Endothelial cell of umbilical vein (primary cell): ENCODE measurements at regions not wholly inside any gene's neighbourhood (a gene's known extent, or its start where the extent isn't known, plus 50 kb on each side); places are given as distances from the start of the nearest gene placed in this dataset.

Experiments
- CTCF ChIP-seq, 2 donors: IDR thresholded peaks; 1 replicate in 1 of 2; 2 replicates in 1 of 2; pipeline ENCODE4 v1.5.1; 2011; ENCODE audit warnings: low read length in 2 of 2, mild to moderate bottlenecking in 2 of 2, moderate library complexity in 2 of 2, control low read depth in 1 of 2, inconsistent platforms in 1 of 2, low read depth in 1 of 2; ENCODE audit not compliant: insufficient read depth in 1 of 2; ENCODE audit errors: extremely low read depth in 1 of 2
- EZH2 ChIP-seq: IDR thresholded peaks from 2 replicates; pipeline ENCODE4 v1.6.1; 2012; ENCODE audit warnings: borderline replicate concordance, low read depth, mild to moderate bottlenecking, moderate library complexity, low read length, inconsistent platforms; ENCODE audit not compliant: severe bottlenecking
- MAX ChIP-seq: IDR thresholded peaks from 2 replicates; pipeline ENCODE4 v1.6.1; 2011; ENCODE audit not compliant: insufficient read depth, insufficient read length
- MYC ChIP-seq: IDR thresholded peaks from one replicate; pipeline ENCODE4 v1.6.1; 2011; ENCODE audit warnings: mild to moderate bottlenecking, low read depth, low read length

GRCh38 chr22:49267996-49268395 is 559.7 kb downstream of the BRD1 start:
- TF ChIP-seq CTCF (IDR thresholded peaks at IDR 0.05; ENCODE audit: extremely low read depth in 1 of 2, insufficient read depth in 1 of 2, low read depth in 1 of 2, low read length in 2 of 2): no peak
- no peak for TF ChIP-seq MYC
- TF ChIP-seq MAX: no peak
- TF ChIP-seq EZH2: no peak
